ENCODE measurements at regions not wholly inside any gene's neighbourhood (a gene's known extent, or its start where the extent isn't known, plus 50 kb on each side); places are given as distances from the start of the nearest gene placed in this dataset.

DNA sequence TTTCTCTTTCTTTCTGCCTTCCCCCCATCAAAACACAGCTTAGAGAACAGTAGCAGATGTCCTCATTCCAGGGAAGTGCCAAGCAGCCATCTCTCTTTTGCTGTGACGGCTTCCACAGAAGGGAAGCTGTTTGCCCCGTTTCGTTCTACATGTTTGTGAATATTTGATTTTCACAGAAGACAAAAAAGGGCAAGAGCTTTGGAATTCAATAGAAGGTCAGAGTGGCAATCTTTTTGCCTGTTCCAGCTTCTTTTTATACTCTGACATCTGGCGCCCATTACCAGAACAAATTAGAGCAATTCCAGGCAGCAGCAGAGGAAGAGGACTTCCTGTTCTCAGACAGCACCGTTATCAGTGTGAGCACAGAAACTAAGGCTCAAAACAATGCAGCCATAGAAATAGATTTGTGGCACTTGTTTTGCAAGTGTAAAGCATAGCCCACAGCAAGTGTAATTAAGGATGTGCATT, 79.0 kb upstream of the CDH19 start:
- Histone ChIP-seq H3K27me3 (no peaks in the 10 kb centered on the region), H3K36me3 (replicated peaks; ENCODE audit: insufficient read depth, low read depth) (no peaks in the 10 kb centered on the region), H3K4me2 (peak overlapping the region; percentile 55), H3K27ac (no peak overlapping the region), H3K4me1 (ENCODE audit: insufficient read depth) (no peaks in the 10 kb centered on the region), H3K4me3 (no peak overlapping the region), H3K79me2 (no peaks in the 10 kb centered on the region), H3K9me2 (replicated peaks; ENCODE audit: insufficient read depth) (no peaks in the 10 kb centered on the region), H4K20me1 (ENCODE audit: insufficient read depth, poor library complexity, severe bottlenecking) (no peaks in the 10 kb centered on the region), H3K9me3 (ENCODE audit: low read depth) (no peaks in the 10 kb centered on the region), H2AFZ (no peak overlapping the region)
- DNase-seq (ENCODE audit: low spot score) = no peak
- TF ChIP-seq EZH2phosphoT487 (IDR thresholded peaks at IDR 0.05; ENCODE audit: low read depth, severe bottlenecking, unreplicated experiment) = no peak
- TF ChIP-seq, protein P1, sequence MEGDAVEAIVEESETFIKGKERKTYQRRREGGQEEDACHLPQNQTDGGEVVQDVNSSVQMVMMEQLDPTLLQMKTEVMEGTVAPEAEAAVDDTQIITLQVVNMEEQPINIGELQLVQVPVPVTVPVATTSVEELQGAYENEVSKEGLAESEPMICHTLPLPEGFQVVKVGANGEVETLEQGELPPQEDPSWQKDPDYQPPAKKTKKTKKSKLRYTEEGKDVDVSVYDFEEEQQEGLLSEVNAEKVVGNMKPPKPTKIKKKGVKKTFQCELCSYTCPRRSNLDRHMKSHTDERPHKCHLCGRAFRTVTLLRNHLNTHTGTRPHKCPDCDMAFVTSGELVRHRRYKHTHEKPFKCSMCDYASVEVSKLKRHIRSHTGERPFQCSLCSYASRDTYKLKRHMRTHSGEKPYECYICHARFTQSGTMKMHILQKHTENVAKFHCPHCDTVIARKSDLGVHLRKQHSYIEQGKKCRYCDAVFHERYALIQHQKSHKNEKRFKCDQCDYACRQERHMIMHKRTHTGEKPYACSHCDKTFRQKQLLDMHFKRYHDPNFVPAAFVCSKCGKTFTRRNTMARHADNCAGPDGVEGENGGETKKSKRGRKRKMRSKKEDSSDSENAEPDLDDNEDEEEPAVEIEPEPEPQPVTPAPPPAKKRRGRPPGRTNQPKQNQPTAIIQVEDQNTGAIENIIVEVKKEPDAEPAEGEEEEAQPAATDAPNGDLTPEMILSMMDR (IDR thresholded peaks at IDR 0.05; ENCODE audit: poor library complexity) = no peak
- TF ChIP-seq EZH2 (IDR thresholded peaks at IDR 0.05; ENCODE audit: borderline replicate concordance) = no peak
- 46% methylated on average over 5 of the region's 5 CpGs for WGBS (ENCODE audit: low lambda C conversion rate, missing lambda C conversion rate)

DNA sequence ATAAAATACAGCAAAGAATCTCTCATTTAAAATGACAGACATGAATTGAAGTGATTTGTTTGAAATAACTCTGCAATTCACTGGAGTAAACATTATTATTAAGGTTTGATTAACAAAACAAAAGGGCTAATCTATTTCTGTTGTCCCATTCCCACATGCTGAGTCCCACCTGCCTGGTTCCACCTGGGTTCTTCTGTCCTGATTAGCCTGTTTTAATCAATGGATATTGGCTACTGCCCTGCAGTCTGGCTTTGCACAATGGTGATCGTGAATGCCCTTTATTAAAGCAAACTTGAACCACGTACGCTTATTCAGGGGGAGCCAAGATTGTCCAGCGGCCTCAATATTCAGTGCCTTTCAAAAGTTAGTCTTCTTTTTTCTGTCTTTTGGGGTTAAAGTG, 72.8 kb upstream of the CDH19 start:
- no peak overlapping the region for H2AFZ ChIP-seq
- H3K4me3 ChIP-seq = no peak overlapping the region
- TF ChIP-seq, protein P1 (IDR thresholded peaks at IDR 0.05; ENCODE audit: poor library complexity) = no peak
- TF ChIP-seq EZH2phosphoT487 (IDR thresholded peaks at IDR 0.05; ENCODE audit: low read depth, severe bottlenecking, unreplicated experiment) = no peak
- no peak for TF ChIP-seq EZH2 (IDR thresholded peaks at IDR 0.05; ENCODE audit: borderline replicate concordance)
- no peaks in the 10 kb centered on the region for H3K9me3 ChIP-seq (ENCODE audit: low read depth)
- DNase-seq (ENCODE audit: low spot score) = no peak
- WGBS (ENCODE audit: low lambda C conversion rate, missing lambda C conversion rate) = 61% methylated on average over 4 of the region's 4 CpGs
- no peaks in the 10 kb centered on the region for H4K20me1 ChIP-seq (ENCODE audit: insufficient read depth, poor library complexity, severe bottlenecking)
- no peaks in the 10 kb centered on the region for H3K79me2 ChIP-seq
- no peaks in the 10 kb centered on the region for H3K4me1 ChIP-seq (ENCODE audit: insufficient read depth)
- no peaks in the 10 kb centered on the region for H3K27me3 ChIP-seq
- no peak overlapping the region for H3K4me2 ChIP-seq
- H3K27ac ChIP-seq = no peak overlapping the region
- H3K9me2 ChIP-seq (replicated peaks; ENCODE audit: insufficient read depth) = no peaks in the 10 kb centered on the region
- no peaks in the 10 kb centered on the region for H3K36me3 ChIP-seq (replicated peaks; ENCODE audit: insufficient read depth, low read depth)

DNA sequence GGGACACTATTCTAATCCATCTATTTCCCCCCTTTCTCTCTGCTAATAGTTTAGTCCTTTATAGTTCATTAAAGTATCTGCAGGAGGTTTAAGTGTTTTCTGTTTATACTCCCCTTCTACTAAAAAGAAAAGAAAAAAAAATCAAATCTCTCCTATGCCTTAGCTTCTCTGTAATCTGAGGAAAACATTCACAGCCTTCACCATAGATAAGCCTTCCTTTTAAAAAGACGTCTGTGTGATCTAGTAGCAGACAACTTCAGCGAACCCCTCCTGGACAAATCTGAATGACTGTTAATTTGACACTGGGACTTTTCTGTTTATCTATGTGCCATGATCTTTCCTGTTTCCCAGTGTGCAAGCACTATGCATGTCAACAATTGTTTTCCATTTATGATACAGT, 70.4 kb upstream of the CDH19 start:
- H3K79me2 ChIP-seq = no peaks in the 10 kb centered on the region
- no peak overlapping the region for H2AFZ ChIP-seq
- H3K9me3 ChIP-seq (ENCODE audit: low read depth) = no peaks in the 10 kb centered on the region
- H3K4me1 ChIP-seq (ENCODE audit: insufficient read depth) = no peaks in the 10 kb centered on the region
- no peaks in the 10 kb centered on the region for H4K20me1 ChIP-seq (ENCODE audit: insufficient read depth, poor library complexity, severe bottlenecking)
- H3K4me2 ChIP-seq = no peak overlapping the region
- WGBS (ENCODE audit: low lambda C conversion rate, missing lambda C conversion rate) = 29% methylated on average over 2 of the region's 2 CpGs
- no peaks in the 10 kb centered on the region for H3K36me3 ChIP-seq (replicated peaks; ENCODE audit: insufficient read depth, low read depth)
- no peak for DNase-seq (ENCODE audit: low spot score)
- TF ChIP-seq, protein P1 (IDR thresholded peaks at IDR 0.05; ENCODE audit: poor library complexity) = no peak
- TF ChIP-seq EZH2 (IDR thresholded peaks at IDR 0.05; ENCODE audit: borderline replicate concordance) = no peak
- TF ChIP-seq EZH2phosphoT487 (IDR thresholded peaks at IDR 0.05; ENCODE audit: low read depth, severe bottlenecking, unreplicated experiment) = no peak
- H3K27ac ChIP-seq = no peak overlapping the region
- no peak overlapping the region for H3K4me3 ChIP-seq
- H3K27me3 ChIP-seq = no peaks in the 10 kb centered on the region
- H3K9me2 ChIP-seq (replicated peaks; ENCODE audit: insufficient read depth) = no peaks in the 10 kb centered on the region

DNA sequence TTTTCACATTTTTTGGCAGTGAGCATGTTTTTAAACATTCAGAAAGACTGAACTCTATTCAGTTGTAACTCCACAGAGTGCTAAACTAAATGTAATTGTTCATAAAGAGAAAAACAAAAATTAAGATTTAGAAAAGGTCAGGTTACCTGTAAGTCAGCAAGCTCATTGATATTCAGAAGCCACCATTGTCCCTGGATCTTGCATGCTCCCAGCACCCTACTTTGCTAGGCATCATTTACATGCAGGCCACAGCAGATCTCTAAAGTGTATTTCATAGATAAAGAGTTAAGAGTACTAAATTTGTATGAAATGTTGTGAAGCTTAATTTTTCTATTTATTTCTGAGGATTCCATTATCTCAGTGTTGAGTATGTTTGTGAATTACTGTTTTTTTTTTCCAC, 64.8 kb upstream of the CDH19 start:
- Histone ChIP-seq H3K27me3 (no peaks in the 10 kb centered on the region), H3K9me2 (replicated peaks; ENCODE audit: insufficient read depth) (no peaks in the 10 kb centered on the region), H3K36me3 (replicated peaks; ENCODE audit: insufficient read depth, low read depth) (no peaks in the 10 kb centered on the region), H3K4me1 (ENCODE audit: insufficient read depth) (no peaks in the 10 kb centered on the region), H4K20me1 (ENCODE audit: insufficient read depth, poor library complexity, severe bottlenecking) (no peaks in the 10 kb centered on the region), H3K9me3 (ENCODE audit: low read depth) (no peaks in the 10 kb centered on the region), H3K4me3 (no peak overlapping the region), H3K79me2 (no peaks in the 10 kb centered on the region), H3K27ac (no peak overlapping the region), H3K4me2 (no peak overlapping the region), H2AFZ (no peak overlapping the region)
- DNase-seq (ENCODE audit: low spot score) = no peak
- TF ChIP-seq EZH2phosphoT487 (IDR thresholded peaks at IDR 0.05; ENCODE audit: low read depth, severe bottlenecking, unreplicated experiment) = no peak
- no peak for TF ChIP-seq EZH2 (IDR thresholded peaks at IDR 0.05; ENCODE audit: borderline replicate concordance)
- TF ChIP-seq, protein P1 (IDR thresholded peaks at IDR 0.05; ENCODE audit: poor library complexity) = no peak

All from hepatocyte (in vitro differentiated cells).